Vagina (tissue), 2 donors: ENCODE measurements at regions not wholly inside any gene's neighbourhood (a gene's known extent, or its start where the extent isn't known, plus 50 kb on each side); places are given as distances from the start of the nearest gene placed in this dataset.

Experiments used
- CTCF ChIP-seq, 3 experiments: fragments of 450-650 bp in 2 of 3; fragments of 200-600 bp in 1 of 3; sonication (generic) in 1 of 3; IDR thresholded peaks; one replicate each; pipeline ENCODE4 v1.5.1; 2017 to 2019; ENCODE audit warnings: antibody characterized with exemption in 3 of 3, mild to moderate bottlenecking in 2 of 3, moderate library complexity in 2 of 3
- POLR2A ChIP-seq, 2 donors: fragments of 450-650 bp; IDR thresholded peaks; one replicate each; pipeline ENCODE4 v1.6.1; 2017; ENCODE audit warnings: antibody characterized with exemption in 2 of 2, mild to moderate bottlenecking in 2 of 2, moderate library complexity in 2 of 2
- POLR2AphosphoS5 ChIP-seq, 2 donors: sonication (generic); formaldehyde crosslinking; IDR thresholded peaks; one replicate each; pipeline ENCODE4 v1.9.0; 2017; ENCODE audit warnings: antibody characterized with exemption in 2 of 2, mild to moderate bottlenecking in 2 of 2, low read depth in 1 of 2; ENCODE audit not compliant: insufficient read depth in 1 of 2

- TF ChIP-seq CTCF (IDR thresholded peaks at IDR 0.05), result no peak
- no peak for TF ChIP-seq POLR2AphosphoS5 (IDR thresholded peaks at IDR 0.05; ENCODE audit: insufficient read depth in 1 of 2, low read depth in 1 of 2)
- no peak for TF ChIP-seq POLR2A (IDR thresholded peaks at IDR 0.05)
Observed at GRCh38 chr18:67035026-67035425, 431.1 kb upstream of the CDH19 start.
